ENCODE measurements at regions not wholly inside any gene's neighbourhood (a gene's known extent, or its start where the extent isn't known, plus 50 kb on each side); places are given as distances from the start of the nearest gene placed in this dataset.

GRCh38 chr1:90127288-90127953 lies 132.5 kb downstream of the ZNF326 start:
- FAIRE-seq = no peak

GRCh38 chr1:90126834-90127233 lies 131.9 kb downstream of the ZNF326 start:
- FAIRE-seq = no peak

- no peak for FAIRE-seq
Measured at GRCh38 chr1:90122654-90123340, 127.9 kb downstream of the ZNF326 start.

GRCh38 chr1:90114521-90115141 lies 119.7 kb downstream of the ZNF326 start:
- FAIRE-seq = peak; percentile 89

- no peak for FAIRE-seq
Measured at GRCh38 chr1:90107990-90108389, 113.1 kb downstream of the ZNF326 start.

GRCh38 chr1:90106311-90106710 lies 111.4 kb downstream of the ZNF326 start:
- FAIRE-seq = no peak

GRCh38 chr1:90104941-90105538 lies 110.1 kb downstream of the ZNF326 start:
- FAIRE-seq = no peak

GRCh38 chr1:90100566-90100965 lies 105.7 kb downstream of the ZNF326 start:
- FAIRE-seq = no peak

- no peak for FAIRE-seq
Measured at GRCh38 chr1:90092441-90092840, 97.5 kb downstream of the ZNF326 start.

Measured in TTC549 (cell line).